B cell (primary cell): ENCODE measurements at regions not wholly inside any gene's neighbourhood (a gene's known extent, or its start where the extent isn't known, plus 50 kb on each side); places are given as distances from the start of the nearest gene placed in this dataset.

Source experiments
- EZH2 ChIP-seq: IDR thresholded peaks from 2 replicates; pipeline ENCODE4 v1.6.1; 2012; ENCODE audit warnings: borderline replicate concordance, low read depth, mild to moderate bottlenecking, moderate library complexity, low read length; ENCODE audit not compliant: insufficient read depth, poor library complexity, severe bottlenecking
- TF ChIP-seq, protein P1 (sequence below): fragments of 200-600 bp; IDR thresholded peaks from one replicate; pipeline ENCODE4 v1.8.0; 2022; ENCODE audit warnings: antibody characterized with exemption, mild to moderate bottlenecking

DNA sequence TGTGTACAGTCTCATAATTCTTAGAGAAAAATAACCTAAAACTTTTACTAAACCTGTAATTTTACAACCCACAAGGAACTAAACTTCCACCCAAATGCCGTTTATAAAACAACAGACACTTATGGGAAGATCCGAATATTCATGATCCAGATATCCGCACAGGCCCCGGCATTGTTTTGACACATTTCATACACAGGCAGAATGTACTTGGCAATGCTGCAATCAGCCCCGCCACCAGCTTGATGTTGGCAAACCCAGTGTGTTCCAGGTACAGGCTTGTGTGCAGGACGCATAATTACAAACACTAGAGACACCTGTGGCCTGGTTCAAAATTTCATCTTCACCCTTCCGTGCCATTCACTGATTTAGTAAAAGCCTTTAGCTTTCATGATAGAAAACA is 393.0 kb upstream of the SALL3 start:
- TF ChIP-seq, protein P1, sequence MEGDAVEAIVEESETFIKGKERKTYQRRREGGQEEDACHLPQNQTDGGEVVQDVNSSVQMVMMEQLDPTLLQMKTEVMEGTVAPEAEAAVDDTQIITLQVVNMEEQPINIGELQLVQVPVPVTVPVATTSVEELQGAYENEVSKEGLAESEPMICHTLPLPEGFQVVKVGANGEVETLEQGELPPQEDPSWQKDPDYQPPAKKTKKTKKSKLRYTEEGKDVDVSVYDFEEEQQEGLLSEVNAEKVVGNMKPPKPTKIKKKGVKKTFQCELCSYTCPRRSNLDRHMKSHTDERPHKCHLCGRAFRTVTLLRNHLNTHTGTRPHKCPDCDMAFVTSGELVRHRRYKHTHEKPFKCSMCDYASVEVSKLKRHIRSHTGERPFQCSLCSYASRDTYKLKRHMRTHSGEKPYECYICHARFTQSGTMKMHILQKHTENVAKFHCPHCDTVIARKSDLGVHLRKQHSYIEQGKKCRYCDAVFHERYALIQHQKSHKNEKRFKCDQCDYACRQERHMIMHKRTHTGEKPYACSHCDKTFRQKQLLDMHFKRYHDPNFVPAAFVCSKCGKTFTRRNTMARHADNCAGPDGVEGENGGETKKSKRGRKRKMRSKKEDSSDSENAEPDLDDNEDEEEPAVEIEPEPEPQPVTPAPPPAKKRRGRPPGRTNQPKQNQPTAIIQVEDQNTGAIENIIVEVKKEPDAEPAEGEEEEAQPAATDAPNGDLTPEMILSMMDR = no peak
- TF ChIP-seq EZH2 = no peak
